PC-9 (cell line): ENCODE measurements at regions not wholly inside any gene's neighbourhood (a gene's known extent, or its start where the extent isn't known, plus 50 kb on each side); places are given as distances from the start of the nearest gene placed in this dataset.

ENCODE experiments used
- BruUV-seq: library from RNA; stranded (reverse); fragments of 400-500 nt; replicated peaks from 2 replicates; lab custom pipeline; 2021; lab: Mats Ljungman, UMichigan
- CTCF ChIA-PET: fragments of 300-600 bp; sonication (Branson Sonifier 250); formaldehyde crosslinking; loops from one replicate; lab custom pipeline; 2022; ENCODE audit warnings: antibody characterized with exemption; lab: Charles Lee
- POLR2A ChIA-PET: fragments of 300-600 bp; sonication (Branson Sonifier 250); formaldehyde crosslinking; loops from one replicate; lab custom pipeline; 2022; ENCODE audit warnings: antibody characterized with exemption; ENCODE audit not compliant: unreplicated experiment; lab: Charles Lee
- DNase-seq, 2 experiments: peaks; one replicate each; pipeline versions ENCODE4 v3.0.0 to v3.0.0-alpha.2; 2015 to 2022; ENCODE audit warnings: mixed read lengths in 1 of 2
- H2AFZ ChIP-seq: fragments of 200-600 bp; sonication (generic); 2 replicates; pipeline ENCODE4 v1.8.1; 2017; ENCODE audit warnings: antibody characterized with exemption
- H3F3A ChIP-seq: fragments of 200-600 bp; sonication (generic); 2 replicates; pipeline ENCODE4 v1.8.1; 2017; ENCODE audit warnings: antibody characterized with exemption, mild to moderate bottlenecking, low read depth; ENCODE audit not compliant: insufficient read depth
- H3K27ac ChIP-seq: fragments of 200-600 bp; sonication (generic); 2 replicates; pipeline ENCODE4 v1.6.1; 2016; ENCODE audit warnings: mixed run types
- H3K27me3 ChIP-seq: fragments of 200-600 bp; sonication (generic); 2 replicates; pipeline ENCODE4 v1.6.1; 2016; ENCODE audit warnings: low read depth, mixed run types; ENCODE audit not compliant: insufficient read depth
- H3K36me3 ChIP-seq: fragments of 200-600 bp; sonication (generic); 2 replicates; pipeline ENCODE4 v1.6.1; 2016; ENCODE audit warnings: low read depth, mixed run types
- H3K4me1 ChIP-seq: fragments of 200-600 bp; sonication (generic); replicated peaks from 2 replicates; pipeline ENCODE4 v1.6.1; 2016; ENCODE audit warnings: mixed run types; ENCODE audit not compliant: insufficient read depth
- H3K4me2 ChIP-seq: fragments of 200-600 bp; sonication (generic); 2 replicates; pipeline ENCODE4 v1.6.1; 2017; ENCODE audit warnings: mixed run types
- H3K4me3 ChIP-seq: fragments of 200-600 bp; sonication (generic); 2 replicates; pipeline ENCODE4 v1.6.1; 2016; ENCODE audit warnings: mixed run types
- H3K79me2 ChIP-seq: fragments of 200-600 bp; sonication (generic); 2 replicates; pipeline ENCODE4 v1.6.1; 2017; ENCODE audit warnings: low read depth, mixed run types
- H3K9me2 ChIP-seq: fragments of 200-600 bp; sonication (generic); 2 replicates; pipeline ENCODE4 v1.8.1; 2017; ENCODE audit warnings: mild to moderate bottlenecking; ENCODE audit not compliant: insufficient read depth
- H3K9me3 ChIP-seq: fragments of 200-600 bp; sonication (generic); 2 replicates; pipeline ENCODE4 v1.8.1; 2016; ENCODE audit warnings: low read depth; ENCODE audit not compliant: insufficient read depth
- H4K20me1 ChIP-seq: fragments of 200-600 bp; sonication (generic); 2 replicates; pipeline ENCODE4 v1.8.1; 2017; ENCODE audit not compliant: insufficient read depth
- CTCF ChIP-seq: fragments of 200-600 bp; sonication (generic); conservative IDR thresholded peaks from 2 replicates; pipeline ENCODE4 v1.6.1; 2017; ENCODE audit warnings: mixed run types, antibody characterized with exemption, mild to moderate bottlenecking, moderate library complexity
- EZH2 ChIP-seq: fragments of 200-600 bp; sonication (generic); IDR thresholded peaks from 2 replicates; pipeline ENCODE4 v1.8.0; 2017; ENCODE audit warnings: antibody characterized with exemption, low read depth
- intact Hi-C: fragments of 100-400 bp; cut with micrococcal nuclease; formaldehyde crosslinking; loops from one replicate; pipeline ENCODE4 v1.10.0; 2022; ENCODE audit not compliant: unreplicated experiment

- no peaks in the 10 kb centered on the region for H4K20me1 ChIP-seq
- H3K79me2 ChIP-seq = no peaks in the 10 kb centered on the region
- BruUV-seq = no TSS peak
- H3K4me1 ChIP-seq = no peaks in the 10 kb centered on the region
- CTCF ChIA-PET = no interaction called here
- no peaks in the 10 kb centered on the region for H3K9me3 ChIP-seq
- no peaks in the 10 kb centered on the region for H3K9me2 ChIP-seq
- H3K27ac ChIP-seq = no peak overlapping the region
- H2AFZ ChIP-seq = no peak overlapping the region
- H3K4me2 ChIP-seq = no peak overlapping the region
- intact Hi-C loops = no loop called here
- H3F3A ChIP-seq = no peaks in the 10 kb centered on the region
- POLR2A ChIA-PET = no interaction called here
- TF ChIP-seq CTCF (no peak), EZH2 (no peak)
- no peaks in the 10 kb centered on the region for H3K36me3 ChIP-seq
- H3K4me3 ChIP-seq = no peak overlapping the region
- H3K27me3 ChIP-seq = no peaks in the 10 kb centered on the region
- no peak for DNase-seq
These were observed 224.8 kb downstream of the MTERF1 start for GRCh38 chr7:91655656-91656055.

- no peaks in the 10 kb centered on the region for H3F3A ChIP-seq
- H3K4me3 ChIP-seq = no peak overlapping the region
- TF ChIP-seq EZH2 (no peak), CTCF (no peak)
- H3K9me2 ChIP-seq = no peaks in the 10 kb centered on the region
- DNase-seq = no peak
- no peaks in the 10 kb centered on the region for H3K36me3 ChIP-seq
- H3K4me2 ChIP-seq = no peak overlapping the region
- no peaks in the 10 kb centered on the region for H3K27me3 ChIP-seq
- intact Hi-C loops = no loop called here
- H3K4me1 ChIP-seq = no peaks in the 10 kb centered on the region
- ChIA-PET CTCF (no interaction called here), POLR2A (no interaction called here)
- no peaks in the 10 kb centered on the region for H3K79me2 ChIP-seq
- no TSS peak for BruUV-seq
- no peak overlapping the region for H2AFZ ChIP-seq
- H3K27ac ChIP-seq = no peak overlapping the region
- no peaks in the 10 kb centered on the region for H4K20me1 ChIP-seq
- H3K9me3 ChIP-seq = no peaks in the 10 kb centered on the region
These were observed 223.7 kb downstream of the MTERF1 start for GRCh38 chr7:91656541-91657482.

- ChIA-PET CTCF (no interaction called here), POLR2A (no interaction called here)
- Histone ChIP-seq H3K9me2 (no peaks in the 10 kb centered on the region), H3K27ac (no peak overlapping the region), H3K36me3 (no peaks in the 10 kb centered on the region), H3K4me2 (no peak overlapping the region), H3K4me1 (no peaks in the 10 kb centered on the region), H3K27me3 (no peaks in the 10 kb centered on the region), H3K4me3 (no peak overlapping the region), H3K9me3 (no peaks in the 10 kb centered on the region), H3K79me2 (no peaks in the 10 kb centered on the region), H2AFZ (no peak overlapping the region), H3F3A (no peaks in the 10 kb centered on the region), H4K20me1 (no peaks in the 10 kb centered on the region)
- intact Hi-C loops = no loop called here
- BruUV-seq = no TSS peak
- DNase-seq = peak in 1 of 2 experiments; percentile 37
- no peak for TF ChIP-seq CTCF
- TF ChIP-seq EZH2 = no peak
These were observed 222.9 kb downstream of the MTERF1 start for GRCh38 chr7:91657483-91658071.
